SJCRH30 (cell line): ENCODE measurements at regions not wholly inside any gene's neighbourhood (a gene's known extent, or its start where the extent isn't known, plus 50 kb on each side); places are given as distances from the start of the nearest gene placed in this dataset.
A peak's percentile ranks its signal among the peaks of the same experiment; 100 is the strongest.
"Not testable (repeated sequence)": the region's sequence is repeated elsewhere in the genome, so short reads cannot be mapped to it uniquely, and the experiment has no call there.

Experiments used
- DNase-seq, 2 experiments: peaks; one replicate each; pipeline ENCODE4 v3.0.0-alpha.2; 2015 to 2020
- H3K27ac ChIP-seq: fragments of 250-450 bp; sonication (Bioruptor Pico); 2 replicates; pipeline ENCODE4 v1.5.1; 2020; ENCODE audit warnings: mild to moderate bottlenecking, moderate library complexity
- H3K27me3 ChIP-seq: fragments of 250-450 bp; sonication (Bioruptor Pico); 2 replicates; pipeline ENCODE4 v1.5.1; 2020; ENCODE audit warnings: mild to moderate bottlenecking, moderate library complexity
- H3K36me3 ChIP-seq: fragments of 250-450 bp; sonication (Bioruptor Pico); 2 replicates; pipeline ENCODE4 v1.5.1; 2020; ENCODE audit warnings: mild to moderate bottlenecking, moderate library complexity
- H3K4me1 ChIP-seq: fragments of 250-450 bp; sonication (Bioruptor Pico); 2 replicates; pipeline ENCODE4 v1.5.1; 2020; ENCODE audit warnings: mild to moderate bottlenecking, moderate library complexity
- H3K4me3 ChIP-seq: fragments of 250-450 bp; sonication (Bioruptor Pico); 2 replicates; pipeline ENCODE4 v1.5.1; 2020; ENCODE audit warnings: mild to moderate bottlenecking, moderate library complexity
- H3K9me3 ChIP-seq: fragments of 250-450 bp; sonication (Bioruptor Pico); replicated peaks from 2 replicates; pipeline ENCODE4 v1.5.1; 2020; ENCODE audit warnings: mild to moderate bottlenecking, moderate library complexity

DNA sequence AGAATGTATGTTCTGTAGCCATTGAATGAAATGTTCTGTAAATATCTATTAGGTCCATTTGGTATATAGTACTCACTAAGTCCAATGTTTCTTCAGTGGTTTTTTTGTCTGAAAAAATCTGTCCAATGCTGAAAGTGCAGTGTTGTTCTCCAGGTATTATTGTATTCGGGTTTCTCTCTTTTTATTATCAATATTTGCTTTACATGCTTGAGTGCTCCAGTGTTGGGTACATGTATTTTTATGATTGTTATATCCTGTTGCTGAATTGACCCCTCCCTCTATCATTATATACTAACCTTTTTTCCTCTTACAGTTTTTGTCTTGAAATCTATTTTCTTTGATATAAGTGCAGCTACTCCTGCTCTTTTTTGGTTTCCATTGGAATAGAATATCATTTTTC, 382.2 kb downstream of the CCER1 start:
- Histone ChIP-seq H3K9me3 (no peaks in the 10 kb centered on the region), H3K27me3 (no peaks in the 10 kb centered on the region), H3K4me3 (no peak overlapping the region), H3K4me1 (no peaks in the 10 kb centered on the region), H3K27ac (no peak overlapping the region), H3K36me3 (no peaks in the 10 kb centered on the region)
- DNase-seq, result no peak

DNA sequence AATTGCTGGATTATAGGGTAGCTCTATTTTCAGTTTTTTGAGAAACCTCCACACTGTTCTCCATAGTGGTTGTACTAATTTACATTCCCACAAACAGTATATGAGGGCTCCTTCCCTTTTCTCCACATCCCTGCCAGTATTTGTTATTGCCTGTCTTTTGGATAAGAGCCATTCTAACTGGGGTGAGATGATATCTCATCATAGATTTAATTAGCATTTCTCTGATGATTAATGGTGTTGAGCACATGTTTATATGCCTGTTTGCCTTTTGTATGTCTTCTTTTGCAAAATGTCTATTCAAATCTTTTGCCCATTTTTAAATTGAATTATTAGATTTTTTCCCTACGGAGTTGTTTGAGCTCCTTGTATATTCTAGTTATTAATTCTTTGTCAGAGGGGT, 385.3 kb downstream of the CCER1 start:
- Histone ChIP-seq H3K4me1 (no peaks in the 10 kb centered on the region), H3K36me3 (no peaks in the 10 kb centered on the region), H3K4me3 (no peak overlapping the region), H3K27ac (no peak overlapping the region), H3K27me3 (no peaks in the 10 kb centered on the region), H3K9me3 (no peaks in the 10 kb centered on the region)
- no peak for DNase-seq

DNA sequence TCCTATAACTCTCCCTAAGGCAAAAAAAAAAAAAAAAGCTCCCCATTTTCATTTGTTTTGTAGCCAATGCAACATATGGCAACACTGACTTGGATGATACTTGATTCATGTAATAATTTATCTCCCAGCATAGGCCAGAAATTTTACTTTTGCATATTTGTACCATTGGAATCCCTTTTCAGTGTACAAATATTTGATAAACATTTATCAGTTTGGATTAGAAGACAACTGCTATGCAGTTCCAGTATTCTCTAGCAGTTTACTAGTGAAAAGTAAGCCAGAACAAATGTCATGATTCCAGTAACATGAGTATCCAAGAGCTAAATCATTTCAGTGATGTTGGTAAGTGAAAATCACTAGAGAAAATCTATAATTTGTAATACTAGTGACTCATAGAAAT, 392.3 kb downstream of the CCER1 start:
- Histone ChIP-seq H3K4me3 (no peak overlapping the region), H3K4me1 (no peaks in the 10 kb centered on the region), H3K9me3 (no peaks in the 10 kb centered on the region; the same call in 1 of the 2 replicates), H3K27me3 (no peaks in the 10 kb centered on the region), H3K36me3 (no peaks in the 10 kb centered on the region; the same call in 1 of the 2 replicates), H3K27ac (no peak overlapping the region)
- no peak for DNase-seq

DNA sequence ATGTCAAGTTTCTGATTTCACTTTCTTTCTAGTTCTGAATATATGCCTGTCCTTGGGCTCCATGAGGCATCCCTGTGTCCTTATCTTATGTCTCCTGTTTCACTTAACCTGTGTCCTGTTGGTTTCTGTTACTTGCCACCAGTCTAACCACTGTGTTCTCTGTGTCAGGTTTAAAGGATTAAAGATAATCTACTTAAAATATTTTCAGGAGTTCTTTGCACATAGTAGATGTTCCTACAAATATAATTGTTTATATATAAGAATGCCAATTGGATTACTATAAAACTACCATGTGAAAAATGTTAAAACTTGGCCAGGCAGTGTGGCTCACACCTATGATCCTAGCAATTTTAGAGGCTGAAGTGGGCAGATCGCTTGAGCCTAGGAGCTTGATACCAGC, 406.4 kb downstream of the CCER1 start:
- no peaks in the 10 kb centered on the region for H3K9me3 ChIP-seq
- DNase-seq, result no peak
- no peaks in the 10 kb centered on the region for H3K36me3 ChIP-seq
- no peak overlapping the region for H3K4me3 ChIP-seq
- no peak overlapping the region for H3K27ac ChIP-seq
- no peaks in the 10 kb centered on the region for H3K4me1 ChIP-seq
- no peaks in the 10 kb centered on the region for H3K27me3 ChIP-seq

DNA sequence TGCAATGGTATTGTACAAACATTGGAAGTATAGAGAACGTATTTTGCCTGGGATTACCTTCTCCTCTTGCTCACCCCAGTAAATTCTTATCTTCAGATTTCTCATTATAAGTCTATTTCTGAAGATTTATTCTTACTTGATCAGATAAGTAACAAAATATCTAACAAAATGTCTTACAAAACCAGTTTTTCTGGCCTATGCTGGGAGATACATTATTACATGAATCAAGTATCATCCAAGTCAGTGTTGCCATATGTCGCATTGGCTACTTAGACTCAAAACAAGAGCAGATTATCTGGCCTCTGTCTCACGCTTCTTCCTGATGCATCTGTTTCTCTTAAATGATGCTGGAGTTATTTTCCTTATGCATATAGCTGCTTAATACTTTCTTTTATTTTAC, 408.5 kb downstream of the CCER1 start:
- H3K27me3 ChIP-seq, result no peaks in the 10 kb centered on the region
- no peaks in the 10 kb centered on the region for H3K36me3 ChIP-seq
- no peak overlapping the region for H3K4me3 ChIP-seq
- no peaks in the 10 kb centered on the region for H3K9me3 ChIP-seq
- DNase-seq, result no peak
- H3K27ac ChIP-seq, result no peak overlapping the region
- no peaks in the 10 kb centered on the region for H3K4me1 ChIP-seq

DNA sequence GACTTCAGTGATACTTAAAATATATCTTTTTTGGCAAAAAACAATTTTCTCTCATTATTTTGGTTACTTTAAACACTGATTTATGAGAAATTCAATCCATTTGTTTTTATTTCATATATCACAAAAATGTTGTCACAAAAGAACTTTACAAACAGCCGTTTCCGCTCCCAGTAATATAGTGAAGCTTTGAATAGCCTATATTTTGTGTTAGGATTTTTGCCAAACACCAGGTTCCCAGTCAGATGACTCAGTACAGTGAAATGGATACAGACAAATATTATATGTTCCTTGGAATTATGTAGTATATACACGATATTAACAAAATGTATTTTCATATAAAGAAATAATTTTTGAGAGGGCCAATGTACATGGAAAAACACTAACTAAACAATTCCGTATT, 411.1 kb downstream of the CCER1 start:
- no peaks in the 10 kb centered on the region for H3K27me3 ChIP-seq
- no peak overlapping the region for H3K27ac ChIP-seq
- no peak for DNase-seq

DNA sequence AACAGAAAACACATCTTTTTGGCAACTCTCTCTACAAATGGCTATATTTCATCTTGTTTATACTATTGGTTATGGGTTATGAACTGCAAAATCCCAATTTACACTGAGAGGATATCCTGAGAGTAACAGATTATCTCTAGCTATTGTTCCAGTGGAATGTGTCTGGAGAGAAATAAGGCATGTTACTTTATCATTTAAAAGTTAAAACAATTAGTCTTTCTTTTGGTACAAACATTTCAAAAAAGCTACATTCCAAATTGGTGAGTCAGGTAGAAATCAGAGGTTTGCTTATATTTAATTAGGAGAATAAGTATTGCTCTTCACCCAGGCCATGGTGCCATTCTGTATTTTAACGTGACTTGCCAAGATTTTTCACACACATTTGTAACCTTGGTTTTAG, 411.6 kb downstream of the CCER1 start:
- no peaks in the 10 kb centered on the region for H3K4me1 ChIP-seq
- no peak overlapping the region for H3K27ac ChIP-seq
- no peaks in the 10 kb centered on the region for H3K9me3 ChIP-seq
- DNase-seq, result peak in 1 of 2 experiments; percentile 5
- no peak overlapping the region for H3K4me3 ChIP-seq
- no peaks in the 10 kb centered on the region for H3K36me3 ChIP-seq
- H3K27me3 ChIP-seq, result no peaks in the 10 kb centered on the region

More for the DNA sequence above, 411.1 kb downstream of the CCER1 start:
- Histone ChIP-seq H3K36me3 (no peaks in the 10 kb centered on the region), H3K4me3 (no peak overlapping the region), H3K4me1 (no peaks in the 10 kb centered on the region), H3K9me3 (no peaks in the 10 kb centered on the region)

DNA sequence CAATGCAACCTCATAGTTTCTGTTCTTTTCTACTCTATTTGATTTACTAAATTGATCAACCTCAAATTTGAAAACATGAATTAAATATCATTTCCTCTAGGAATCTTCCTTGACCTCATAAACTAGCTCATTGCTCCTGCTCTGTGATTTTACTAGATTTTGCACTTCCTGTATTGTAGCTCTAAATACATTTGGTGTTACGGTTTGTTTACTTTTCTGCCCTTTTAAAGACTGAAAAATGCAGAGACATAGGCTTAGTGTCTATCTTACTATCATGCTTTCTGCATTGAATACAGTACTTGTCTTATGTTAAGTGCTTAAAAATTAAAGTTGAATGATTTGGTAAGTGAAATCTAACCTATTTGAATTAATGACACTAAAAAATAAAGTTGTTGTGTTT, 412.1 kb downstream of the CCER1 start:
- H3K27ac ChIP-seq, H3K36me3 ChIP-seq, H3K9me3 ChIP-seq, H3K4me3 ChIP-seq, H3K27me3 ChIP-seq, H3K4me1 ChIP-seq, DNase-seq: not testable (repeated sequence)

DNA sequence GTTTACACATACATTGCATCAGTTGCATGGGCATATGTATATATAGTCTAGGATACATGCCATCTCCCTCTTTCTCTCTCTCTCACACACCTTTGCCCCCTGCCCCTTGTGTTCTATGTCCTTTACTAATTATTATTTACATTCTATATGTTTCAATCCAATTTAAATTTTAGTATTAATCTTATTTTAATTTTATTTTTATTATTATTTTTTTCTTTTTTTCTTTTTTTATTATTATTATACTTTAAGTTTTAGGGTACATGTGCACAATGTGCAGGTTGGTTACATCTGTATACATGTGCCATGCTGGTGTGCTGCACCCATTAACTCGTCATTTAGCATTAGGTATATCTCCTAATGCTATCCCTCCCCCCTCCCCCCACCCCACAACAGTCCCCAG, 421.1 kb downstream of the CCER1 start:
- H3K27ac ChIP-seq, H3K27me3 ChIP-seq, H3K4me1 ChIP-seq, DNase-seq, H3K4me3 ChIP-seq, H3K36me3 ChIP-seq, H3K9me3 ChIP-seq: not testable (repeated sequence)

DNA sequence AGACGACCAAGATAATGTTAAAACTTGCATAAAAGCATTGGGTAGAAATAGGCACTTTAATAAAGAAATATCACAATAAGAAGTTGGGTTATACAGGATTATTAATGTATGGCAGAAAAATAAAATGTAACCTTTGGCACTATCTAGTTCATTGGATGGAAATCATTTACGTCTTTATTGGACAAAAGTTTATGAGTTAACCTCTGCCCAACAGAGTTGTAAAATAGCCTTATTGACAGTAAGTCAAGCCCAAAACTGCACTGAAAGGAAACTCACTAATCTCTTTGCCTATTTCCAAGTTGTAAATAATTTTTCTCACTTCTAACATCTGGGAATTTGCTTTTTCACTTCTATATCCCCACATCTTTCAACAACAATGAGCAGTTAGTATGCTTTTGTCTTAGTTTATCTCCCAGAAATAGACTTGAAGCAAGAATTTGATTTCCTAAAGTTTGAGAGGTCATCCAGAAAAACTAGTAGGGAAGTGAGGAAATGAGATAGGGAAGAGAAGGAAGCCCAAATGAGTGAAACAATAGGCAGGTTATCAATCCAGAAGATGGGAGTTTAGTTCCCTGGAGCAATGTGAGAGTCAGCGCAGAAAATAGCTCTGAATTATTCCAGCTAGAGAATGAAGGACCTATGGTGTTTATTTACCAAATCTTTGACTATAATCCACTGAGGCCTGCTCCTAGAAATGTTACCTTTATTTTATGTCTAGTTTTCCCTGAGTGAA, 434.8 kb downstream of the CCER1 start:
- Histone ChIP-seq H3K27me3 (no peaks in the 10 kb centered on the region), H3K27ac (no peak overlapping the region), H3K4me3 (no peak overlapping the region), H3K9me3 (no peaks in the 10 kb centered on the region), H3K36me3 (no peaks in the 10 kb centered on the region), H3K4me1 (no peaks in the 10 kb centered on the region)
- DNase-seq, result no peak

DNA sequence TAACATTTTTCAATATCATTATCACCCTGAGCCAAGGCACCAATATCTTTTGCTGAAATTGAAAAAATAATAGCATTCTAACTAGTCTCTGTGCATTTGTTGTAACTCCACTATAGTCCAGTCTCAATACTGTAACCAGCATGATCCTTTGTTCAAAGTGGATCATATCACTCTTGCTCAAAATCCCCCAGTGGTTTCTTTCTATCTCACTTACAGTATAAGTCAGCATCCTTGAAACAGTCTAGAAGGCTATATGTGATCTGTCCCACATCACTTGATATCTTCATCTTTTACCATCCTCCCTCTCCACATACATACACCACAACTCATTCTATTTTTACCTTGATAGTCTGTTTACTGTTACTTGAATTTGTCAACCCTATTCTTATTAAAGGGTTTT, 435.7 kb downstream of the CCER1 start:
- H3K27me3 ChIP-seq, result no peaks in the 10 kb centered on the region
- no peaks in the 10 kb centered on the region for H3K36me3 ChIP-seq
- H3K4me3 ChIP-seq, result no peak overlapping the region
- no peak for DNase-seq
- H3K9me3 ChIP-seq, result no peaks in the 10 kb centered on the region
- H3K4me1 ChIP-seq, result 0 out of 2 replicates have a peak, but pooled peaks cover 3% of the 10 kb centered on the region
- no peak overlapping the region for H3K27ac ChIP-seq

DNA sequence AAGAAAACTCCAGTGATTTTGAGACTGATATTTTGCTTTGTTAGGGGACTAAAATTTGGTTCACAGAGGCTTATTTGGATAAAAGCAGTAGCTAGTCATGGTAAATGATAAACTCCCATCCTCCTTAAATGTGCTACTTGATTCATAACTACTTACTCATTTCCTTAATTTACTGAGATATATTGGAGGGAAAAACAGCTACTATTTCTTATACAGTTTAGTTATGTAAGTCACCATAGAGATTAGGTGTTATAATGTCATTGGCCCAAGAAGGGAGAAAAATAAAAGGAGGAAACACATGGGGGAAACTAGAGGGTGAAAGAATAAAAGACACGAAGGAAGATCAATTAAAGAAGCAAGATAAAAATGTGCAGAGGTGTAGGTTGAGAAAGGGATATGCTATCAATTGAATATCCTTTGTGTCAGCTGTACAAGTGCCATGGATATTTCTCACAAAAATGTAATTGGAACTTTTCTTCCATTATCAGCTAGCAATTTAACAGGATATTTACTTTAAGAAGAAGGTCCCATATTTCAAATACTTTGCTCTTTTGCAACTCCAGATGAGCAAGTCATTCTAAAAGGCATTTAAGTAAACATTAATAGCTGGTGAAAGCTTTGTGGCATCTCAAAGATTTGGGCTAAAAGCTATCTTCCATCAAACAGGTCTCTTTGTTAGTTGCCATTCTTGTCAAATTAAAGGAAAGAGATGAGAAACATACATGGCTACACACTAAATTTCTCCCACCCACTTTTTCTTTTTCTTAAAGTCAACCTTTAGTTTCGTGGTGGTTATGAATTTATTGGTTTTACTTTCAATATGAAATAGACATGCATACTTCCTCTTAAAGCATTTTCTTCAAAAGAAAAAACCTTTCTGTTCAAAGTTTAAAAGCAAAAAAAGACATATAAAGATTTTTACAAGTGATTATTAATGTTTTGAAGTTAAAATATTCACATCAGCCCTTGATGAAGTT, 439.5 kb downstream of the CCER1 start:
- Histone ChIP-seq H3K4me1 (peaks cover 3% of the 10 kb centered on the region; the same call in 1 of the 2 replicates), H3K4me3 (no peak overlapping the region), H3K9me3 (no peaks in the 10 kb centered on the region), H3K27ac (no peak overlapping the region), H3K27me3 (no peaks in the 10 kb centered on the region), H3K36me3 (no peaks in the 10 kb centered on the region)
- DNase-seq, result no peak

DNA sequence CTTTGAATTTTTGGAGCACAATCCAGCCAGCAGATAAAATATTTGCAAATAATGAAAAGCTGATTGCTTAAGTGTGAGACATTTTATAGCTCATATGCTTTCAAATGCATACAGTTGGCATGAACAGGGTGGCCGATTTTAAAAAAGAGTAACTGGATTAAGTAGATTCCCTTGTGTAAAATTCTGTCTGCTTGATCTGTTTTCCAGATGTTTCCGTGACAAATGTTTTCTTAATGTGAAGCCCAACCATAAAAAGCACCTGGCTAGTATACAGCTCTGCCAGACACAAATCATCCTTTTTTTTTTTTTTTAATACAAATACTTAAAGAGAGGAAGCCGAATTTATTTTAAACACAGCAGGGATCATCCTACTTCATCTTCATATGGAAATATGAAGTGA, 440.7 kb downstream of the CCER1 start:
- Histone ChIP-seq H3K27me3 (no peaks in the 10 kb centered on the region), H3K36me3 (no peaks in the 10 kb centered on the region), H3K4me3 (no peak overlapping the region), H3K27ac (no peak overlapping the region), H3K9me3 (no peaks in the 10 kb centered on the region), H3K4me1 (peaks cover 3% of the 10 kb centered on the region; the same call in 1 of the 2 replicates)
- peak in 1 of 2 experiments; percentile 37 for DNase-seq

DNA sequence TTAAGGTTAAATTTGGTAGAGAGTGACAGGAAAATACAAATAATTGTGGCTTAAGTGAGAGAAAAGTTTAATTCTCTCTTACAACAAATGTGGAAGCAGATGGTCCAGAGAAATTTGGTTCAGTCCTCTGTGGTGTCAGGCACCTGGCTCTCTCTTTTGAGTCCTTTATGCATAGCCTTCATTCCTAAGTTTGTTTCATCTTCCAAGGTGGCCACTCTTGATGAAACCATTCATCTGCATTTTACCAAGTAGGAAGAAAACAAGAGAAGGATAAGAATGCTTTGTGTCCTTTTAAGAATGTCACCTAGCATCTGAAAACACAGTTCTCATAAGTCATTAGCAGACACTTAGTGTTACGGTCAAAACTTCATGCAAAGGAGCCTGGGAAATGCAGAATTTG, 442.5 kb downstream of the CCER1 start:
- DNase-seq, result no peak
- Histone ChIP-seq H3K27ac (no peak overlapping the region), H3K36me3 (no peaks in the 10 kb centered on the region), H3K9me3 (no peaks in the 10 kb centered on the region), H3K4me1 (peaks cover 3% of the 10 kb centered on the region; the same call in 1 of the 2 replicates), H3K4me3 (no peak overlapping the region), H3K27me3 (no peaks in the 10 kb centered on the region)

DNA sequence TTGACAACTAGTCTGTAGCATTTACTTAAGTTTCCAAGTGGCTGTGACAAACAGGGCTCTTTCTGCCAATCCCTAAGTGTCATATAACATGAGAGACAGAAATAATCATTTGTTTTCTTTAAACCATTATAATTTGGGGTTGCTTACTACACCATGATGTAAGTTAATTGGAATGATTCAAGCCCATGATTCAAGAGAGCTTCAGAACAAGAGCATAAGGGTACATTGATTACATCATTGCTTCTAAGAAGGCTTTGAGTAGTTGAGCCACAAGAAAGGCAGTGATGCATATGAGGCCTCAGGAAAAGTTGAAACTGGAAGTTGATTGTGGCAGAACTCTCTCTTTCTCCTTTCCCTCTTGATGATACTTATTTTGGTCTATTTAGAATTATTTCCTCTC, 444.0 kb downstream of the CCER1 start:
- H3K9me3 ChIP-seq, result no peaks in the 10 kb centered on the region
- DNase-seq, result peak in 1 of 2 experiments; percentile 9

More for the DNA sequence above, 444.0 kb downstream of the CCER1 start:
- no peak overlapping the region for H3K4me3 ChIP-seq
- H3K27me3 ChIP-seq, result no peaks in the 10 kb centered on the region
- H3K36me3 ChIP-seq, result no peaks in the 10 kb centered on the region
- H3K27ac ChIP-seq, result no peak overlapping the region
- peaks cover 3% of the 10 kb centered on the region; the same call in 1 of the 2 replicates for H3K4me1 ChIP-seq
